ENCODE measurements at regions not wholly inside any gene's neighbourhood (a gene's known extent, or its start where the extent isn't known, plus 50 kb on each side); places are given as distances from the start of the nearest gene placed in this dataset.

GRCh38 chr20:23152308-23152892 lies 66.3 kb upstream of the CD93 start:
- peak in 1 of 12 donors; percentile 18 for TF ChIP-seq CTCF (IDR thresholded peaks at IDR 0.05)
- peak in 1 of 2 donors; percentile 29 for TF ChIP-seq POLR2A (IDR thresholded peaks at IDR 0.05)

Measured in heart left ventricle (tissue), 13 donors.